ENCODE measurements at regions not wholly inside any gene's neighbourhood (a gene's known extent, or its start where the extent isn't known, plus 50 kb on each side); places are given as distances from the start of the nearest gene placed in this dataset.

DNA sequence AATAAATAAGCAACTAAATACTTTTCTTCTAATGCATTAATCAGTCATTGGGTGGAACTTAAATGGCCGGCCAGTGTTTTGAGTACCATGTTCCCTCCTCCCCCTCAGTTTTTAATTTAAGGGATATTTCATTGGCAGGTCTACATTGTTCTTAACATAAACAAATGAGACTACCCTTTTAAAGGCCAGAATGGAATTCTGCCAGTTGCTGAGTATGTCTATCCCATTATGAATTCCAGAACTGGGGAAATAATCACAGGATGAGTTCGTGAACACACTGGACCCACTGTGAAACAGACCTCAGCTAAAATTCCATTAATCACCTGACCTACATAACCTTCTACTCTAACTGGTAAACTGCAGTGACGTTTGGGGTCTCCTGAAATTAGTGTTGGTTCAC lies 305.5 kb upstream of the PKN2 start:
- no peaks in the 10 kb centered on the region for H3K9me3 Mint-ChIP-seq
- H3K4me3 Mint-ChIP-seq, result no peak overlapping the region
- no peak overlapping the region for H3K27ac Mint-ChIP-seq
- H3K27me3 Mint-ChIP-seq, result no peaks in the 10 kb centered on the region
- intact Hi-C loops (cut with micrococcal nuclease), result no loop called here
- no peaks in the 10 kb centered on the region for H3K36me3 Mint-ChIP-seq
- CTCF ChIA-PET, result no interaction called here
- POLR2A ChIA-PET, result no interaction called here
- no peak for DNase-seq
- H3K4me1 Mint-ChIP-seq (ENCODE audit: low read depth), result no peaks in the 10 kb centered on the region

DNA sequence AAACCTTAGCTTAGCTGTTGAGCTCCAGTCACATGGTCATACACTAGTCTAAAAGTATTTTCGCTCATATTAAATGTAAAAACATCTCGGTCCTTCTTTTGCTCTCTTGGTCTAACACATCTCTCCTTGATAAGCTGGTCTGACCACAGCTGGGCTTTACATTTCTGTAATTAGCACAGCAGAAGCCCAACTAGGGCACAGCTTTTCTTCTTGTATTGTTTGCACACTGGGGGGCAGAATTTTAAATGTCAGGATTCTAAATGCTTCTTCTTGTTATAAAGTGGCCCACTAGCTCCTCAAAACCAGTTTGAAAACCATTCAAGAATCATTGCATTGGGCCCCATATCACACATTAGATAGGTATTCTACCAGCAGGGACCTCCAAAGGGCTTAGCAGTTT lies 289.1 kb upstream of the PKN2 start:
- no peaks in the 10 kb centered on the region for H3K36me3 Mint-ChIP-seq
- ChIA-PET CTCF (no interaction called here), POLR2A (no interaction called here)
- no peak overlapping the region for H3K27ac Mint-ChIP-seq
- H3K4me1 Mint-ChIP-seq (ENCODE audit: low read depth), result no peaks in the 10 kb centered on the region
- no peaks in the 10 kb centered on the region for H3K9me3 Mint-ChIP-seq
- DNase-seq, result no peak
- intact Hi-C loops (cut with micrococcal nuclease), result no loop called here
- no peaks in the 10 kb centered on the region for H3K27me3 Mint-ChIP-seq
- no peak overlapping the region for H3K4me3 Mint-ChIP-seq

DNA sequence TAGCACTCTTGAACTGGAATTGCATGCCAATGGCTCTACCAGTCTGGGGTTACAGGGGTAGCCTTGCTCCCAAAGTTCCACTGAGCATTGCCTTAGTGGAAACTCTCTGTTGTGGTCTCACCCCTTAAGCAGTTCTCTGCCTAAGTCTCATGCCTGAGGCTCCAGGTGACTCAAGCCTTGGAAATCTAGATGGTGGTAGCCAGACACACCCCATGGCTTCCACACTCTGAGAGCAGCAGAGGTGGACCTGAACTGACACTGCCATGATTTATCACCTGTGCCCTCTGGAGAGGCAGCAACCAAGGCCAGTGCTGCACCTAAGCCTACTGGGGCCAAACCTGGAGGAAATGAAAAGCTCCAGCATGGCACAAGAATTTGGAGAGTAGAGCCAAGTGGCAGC lies 285.7 kb upstream of the PKN2 start:
- Mint-ChIP-seq H3K27ac (no peak overlapping the region), H3K4me3 (no peak overlapping the region), H3K27me3 (no peaks in the 10 kb centered on the region), H3K4me1 (ENCODE audit: low read depth) (no peaks in the 10 kb centered on the region), H3K36me3 (no peaks in the 10 kb centered on the region), H3K9me3 (no peaks in the 10 kb centered on the region)
- POLR2A ChIA-PET, result no interaction called here
- DNase-seq, result no peak
- CTCF ChIA-PET, result no interaction called here
- intact Hi-C loops (cut with micrococcal nuclease), result no loop called here

DNA sequence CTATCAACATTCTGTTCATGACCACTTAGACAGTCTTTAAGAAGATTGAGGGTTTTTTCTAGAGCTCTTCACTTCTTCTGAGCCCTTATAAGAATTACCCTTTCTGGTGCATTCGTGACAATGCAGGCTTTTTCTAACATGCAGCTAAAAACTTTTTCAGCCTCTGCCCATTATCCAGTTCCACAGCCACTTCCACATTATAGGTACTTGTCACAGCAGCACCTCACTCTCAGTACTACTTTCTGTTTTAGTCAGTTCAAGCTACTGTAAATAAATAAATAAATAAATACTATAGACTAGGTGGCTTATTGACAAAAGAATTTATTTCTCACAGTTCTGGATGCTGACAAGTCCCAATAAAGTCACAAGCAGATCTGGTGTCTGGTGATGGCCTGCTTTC lies 284.4 kb upstream of the PKN2 start:
- Mint-ChIP-seq H3K4me1 (ENCODE audit: low read depth) (no peaks in the 10 kb centered on the region), H3K36me3 (no peaks in the 10 kb centered on the region), H3K4me3 (no peak overlapping the region), H3K9me3 (no peaks in the 10 kb centered on the region), H3K27me3 (no peaks in the 10 kb centered on the region), H3K27ac (no peak overlapping the region)
- POLR2A ChIA-PET, result no interaction called here
- no peak for DNase-seq
- intact Hi-C loops (cut with micrococcal nuclease), result no loop called here
- CTCF ChIA-PET, result no interaction called here

DNA sequence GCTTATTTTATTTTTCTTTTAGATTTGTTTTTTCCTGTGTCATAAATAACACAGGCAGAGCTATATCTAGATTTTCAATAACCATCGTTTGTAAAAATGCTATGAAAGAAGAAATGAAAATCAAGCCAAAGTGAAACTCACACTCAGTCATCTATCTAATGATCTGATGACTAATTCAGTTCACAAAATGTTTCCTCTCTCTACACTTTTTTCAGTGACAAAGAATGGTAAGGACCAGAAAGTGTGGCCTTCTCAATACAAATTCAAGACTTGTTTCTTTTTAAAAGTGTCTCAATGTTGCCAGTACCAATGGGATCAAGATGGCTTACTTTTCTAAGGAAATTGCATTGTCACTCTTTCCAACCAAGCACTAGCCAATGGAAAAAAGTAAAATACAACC lies 282.8 kb upstream of the PKN2 start:
- Mint-ChIP-seq H3K36me3 (no peaks in the 10 kb centered on the region), H3K9me3 (no peaks in the 10 kb centered on the region), H3K4me3 (no peak overlapping the region), H3K27ac (no peak overlapping the region), H3K4me1 (ENCODE audit: low read depth) (no peaks in the 10 kb centered on the region), H3K27me3 (no peaks in the 10 kb centered on the region)
- intact Hi-C loops (cut with micrococcal nuclease), result no loop called here
- ChIA-PET POLR2A (no interaction called here), CTCF (no interaction called here)
- DNase-seq, result no peak

DNA sequence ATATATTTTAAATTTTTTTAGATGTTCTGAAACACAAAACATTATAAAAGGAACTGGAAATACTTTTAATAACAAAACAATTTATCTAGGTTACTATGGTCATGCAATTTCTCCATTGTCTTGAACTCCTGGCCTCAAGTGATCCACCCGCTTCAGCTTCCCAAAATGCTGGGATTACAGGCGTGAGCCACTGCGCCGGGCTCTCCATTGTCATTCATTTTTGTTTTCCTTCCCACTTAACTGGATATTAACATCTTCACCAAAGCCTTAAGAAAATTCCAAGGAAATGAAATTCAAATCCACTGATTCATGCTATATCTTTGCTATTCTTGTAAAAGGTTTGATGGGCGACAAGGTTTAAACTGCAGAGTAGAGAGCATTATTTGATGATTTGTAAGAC lies 279.5 kb upstream of the PKN2 start:
- no peaks in the 10 kb centered on the region for H3K27me3 Mint-ChIP-seq
- intact Hi-C loops (cut with micrococcal nuclease), result no loop called here
- no peak overlapping the region for H3K4me3 Mint-ChIP-seq
- DNase-seq, result no peak
- H3K4me1 Mint-ChIP-seq (ENCODE audit: low read depth), result no peaks in the 10 kb centered on the region
- peaks cover 8% of the 10 kb centered on the region for H3K9me3 Mint-ChIP-seq
- ChIA-PET CTCF (no interaction called here), POLR2A (no interaction called here)
- H3K27ac Mint-ChIP-seq, result no peak overlapping the region
- no peaks in the 10 kb centered on the region for H3K36me3 Mint-ChIP-seq

DNA sequence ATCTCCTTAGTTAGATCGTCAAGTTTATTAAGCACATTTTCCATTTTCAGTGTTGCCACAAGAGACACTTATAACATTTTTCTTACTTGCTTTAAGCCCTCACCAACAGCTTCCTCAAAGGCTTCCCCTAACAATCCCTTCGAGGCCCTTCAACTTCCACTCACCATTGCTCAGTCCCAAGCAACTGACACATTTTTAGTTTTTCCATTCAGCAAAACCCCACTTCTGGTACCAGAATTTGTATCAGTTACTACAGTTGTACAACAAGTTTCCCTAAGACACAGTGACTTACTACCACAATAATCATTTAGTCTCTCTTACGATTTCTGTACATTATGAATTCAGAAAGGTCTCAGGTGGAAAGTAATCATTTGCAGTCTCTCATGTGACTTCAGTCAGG lies 276.8 kb upstream of the PKN2 start:
- peaks cover 8% of the 10 kb centered on the region for H3K9me3 Mint-ChIP-seq
- no peaks in the 10 kb centered on the region for H3K27me3 Mint-ChIP-seq
- POLR2A ChIA-PET, result no interaction called here
- intact Hi-C loops (cut with micrococcal nuclease), result no loop called here
- H3K27ac Mint-ChIP-seq, result no peak overlapping the region
- no peak for DNase-seq
- H3K4me3 Mint-ChIP-seq, result no peak overlapping the region
- no peaks in the 10 kb centered on the region for H3K36me3 Mint-ChIP-seq
- H3K4me1 Mint-ChIP-seq (ENCODE audit: low read depth), result no peaks in the 10 kb centered on the region
- CTCF ChIA-PET, result no interaction called here

DNA sequence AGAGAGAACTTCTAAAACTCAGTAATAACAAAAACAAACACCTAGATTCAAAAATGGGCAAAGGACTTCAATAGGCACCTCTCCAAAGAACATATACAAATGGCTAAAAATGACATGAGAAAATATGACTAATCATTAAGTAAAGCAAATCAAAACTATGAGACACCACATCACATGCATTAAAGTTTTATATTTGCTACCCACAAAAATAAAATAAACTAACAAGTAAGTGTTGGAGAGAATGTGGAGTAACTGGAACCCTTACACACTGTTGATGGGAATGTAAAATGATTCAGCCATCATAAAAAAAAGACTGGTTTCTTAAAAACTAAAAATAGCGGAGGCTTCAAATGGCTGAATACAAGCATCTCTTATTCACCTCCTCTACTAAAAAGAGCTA lies 262.1 kb upstream of the PKN2 start:
- no peak for DNase-seq
- Mint-ChIP-seq H3K27ac (no peak overlapping the region), H3K9me3 (peaks cover 43% of the 10 kb centered on the region), H3K36me3 (no peaks in the 10 kb centered on the region), H3K4me3 (no peak overlapping the region), H3K4me1 (ENCODE audit: low read depth) (no peaks in the 10 kb centered on the region), H3K27me3 (no peaks in the 10 kb centered on the region)
- ChIA-PET POLR2A (no interaction called here), CTCF (no interaction called here)
- intact Hi-C loops (cut with micrococcal nuclease), result no loop called here

DNA sequence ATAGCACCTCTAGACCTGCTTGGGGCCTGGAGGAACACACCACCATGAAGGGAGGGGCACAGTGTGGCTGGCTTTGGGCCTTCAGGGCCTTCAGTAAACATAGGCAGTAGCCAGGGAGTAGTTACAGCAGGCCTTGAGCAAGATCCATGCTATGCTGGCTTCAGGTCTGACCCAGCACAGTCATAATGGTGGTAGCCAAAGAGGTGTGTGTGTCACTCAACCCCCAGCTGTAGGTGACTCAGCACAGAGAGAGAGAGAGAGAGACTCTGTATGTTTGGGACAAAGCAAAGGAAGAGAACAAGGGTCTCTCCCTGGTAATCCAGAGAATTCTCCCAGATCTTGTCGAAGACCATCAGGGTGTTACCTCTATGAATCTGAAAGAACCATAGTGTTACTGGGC lies 250.5 kb upstream of the PKN2 start:
- Mint-ChIP-seq H3K36me3 (no peaks in the 10 kb centered on the region), H3K9me3 (peaks cover 16% of the 10 kb centered on the region), H3K27me3 (no peaks in the 10 kb centered on the region), H3K4me1 (ENCODE audit: low read depth) (no peaks in the 10 kb centered on the region), H3K4me3 (no peak overlapping the region), H3K27ac (no peak overlapping the region)
- DNase-seq, result no peak
- POLR2A ChIA-PET, result no interaction called here
- intact Hi-C loops (cut with micrococcal nuclease), result no loop called here
- CTCF ChIA-PET, result interaction anchor here (0.5 kb wide), 1 partner anchor 109 kb away, joined by 3 read pairs; no protein-coding TSS in a partner anchor

DNA sequence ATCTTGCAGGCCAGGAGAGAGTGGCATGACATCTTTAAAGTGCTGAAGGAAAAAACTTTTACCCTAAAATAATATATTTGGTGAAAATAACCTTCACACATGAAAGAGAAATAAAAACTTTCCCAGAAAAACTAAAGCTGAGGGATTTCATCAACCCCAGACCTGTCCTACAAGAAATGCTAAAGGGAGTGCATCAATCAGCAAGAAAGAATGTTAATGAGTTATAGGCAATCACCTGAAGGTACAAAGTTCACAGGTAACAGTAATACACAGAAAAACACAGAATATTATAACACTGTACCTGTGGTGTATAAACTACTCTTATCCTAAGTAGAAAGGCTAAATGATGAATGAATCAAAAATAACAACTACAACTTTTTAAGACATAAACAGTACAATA lies 249.2 kb upstream of the PKN2 start:
- Mint-ChIP-seq H3K4me3 (no peak overlapping the region), H3K27ac (no peak overlapping the region), H3K4me1 (ENCODE audit: low read depth) (no peaks in the 10 kb centered on the region)

DNA sequence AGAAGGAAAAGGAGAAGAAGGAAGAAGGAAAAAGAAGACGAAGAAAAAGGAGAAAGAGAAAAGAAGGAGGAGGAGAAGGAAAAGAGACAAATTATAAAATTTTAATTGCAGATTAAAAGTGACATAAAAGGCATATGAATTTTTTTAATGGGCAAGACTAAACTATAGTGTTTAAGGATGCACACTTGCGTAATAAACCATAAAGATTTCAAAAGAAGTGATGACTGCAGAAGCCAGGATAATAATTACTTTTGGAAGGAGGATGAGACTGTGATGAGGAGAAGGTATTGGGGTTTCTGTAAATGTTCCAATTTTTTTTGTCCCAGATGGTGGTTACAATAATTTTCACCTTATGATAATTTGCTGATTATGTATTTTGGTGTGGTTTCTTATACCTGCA lies 243.1 kb upstream of the PKN2 start:
- Mint-ChIP-seq H3K27ac (no peak overlapping the region), H3K27me3 (no peaks in the 10 kb centered on the region), H3K36me3 (no peaks in the 10 kb centered on the region), H3K4me3 (no peak overlapping the region), H3K4me1 (ENCODE audit: low read depth) (no peaks in the 10 kb centered on the region), H3K9me3 (peaks cover 5% of the 10 kb centered on the region)
- POLR2A ChIA-PET, result no interaction called here
- no peak for DNase-seq
- intact Hi-C loops (cut with micrococcal nuclease), result no loop called here
- CTCF ChIA-PET, result no interaction called here

More for the DNA sequence above, 249.2 kb upstream of the PKN2 start:
- DNase-seq, result no peak
- CTCF ChIA-PET, result no interaction called here
- POLR2A ChIA-PET, result no interaction called here
- intact Hi-C loops (cut with micrococcal nuclease), result no loop called here
- Mint-ChIP-seq H3K36me3 (no peaks in the 10 kb centered on the region), H3K9me3 (peaks cover 16% of the 10 kb centered on the region), H3K27me3 (no peaks in the 10 kb centered on the region)

DNA sequence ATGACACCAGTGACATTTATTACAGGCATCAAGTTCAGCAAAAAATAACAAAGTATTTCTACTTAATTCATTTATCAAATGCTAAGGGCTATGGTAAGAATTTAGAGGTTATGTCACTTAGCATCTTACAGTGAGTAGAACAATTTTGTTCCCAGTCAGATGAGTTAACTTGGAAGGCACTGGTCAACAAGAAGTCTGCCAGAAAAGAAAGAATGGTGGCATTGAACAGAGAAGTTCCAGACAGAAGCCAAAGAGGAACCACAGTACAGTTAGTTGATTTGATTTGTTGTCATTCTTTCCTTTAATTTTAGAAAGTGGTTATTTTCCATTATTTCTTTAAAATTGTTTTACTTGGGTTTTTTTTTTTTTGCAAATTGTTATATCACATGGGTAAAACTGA lies 232.2 kb upstream of the PKN2 start:
- Mint-ChIP-seq H3K9me3 (peaks cover 7% of the 10 kb centered on the region), H3K4me1 (ENCODE audit: low read depth) (no peaks in the 10 kb centered on the region), H3K27ac (no peak overlapping the region), H3K27me3 (no peaks in the 10 kb centered on the region), H3K4me3 (no peak overlapping the region), H3K36me3 (no peaks in the 10 kb centered on the region)
- intact Hi-C loops (cut with micrococcal nuclease), result no loop called here
- ChIA-PET POLR2A (no interaction called here), CTCF (no interaction called here)
- DNase-seq, result no peak

DNA sequence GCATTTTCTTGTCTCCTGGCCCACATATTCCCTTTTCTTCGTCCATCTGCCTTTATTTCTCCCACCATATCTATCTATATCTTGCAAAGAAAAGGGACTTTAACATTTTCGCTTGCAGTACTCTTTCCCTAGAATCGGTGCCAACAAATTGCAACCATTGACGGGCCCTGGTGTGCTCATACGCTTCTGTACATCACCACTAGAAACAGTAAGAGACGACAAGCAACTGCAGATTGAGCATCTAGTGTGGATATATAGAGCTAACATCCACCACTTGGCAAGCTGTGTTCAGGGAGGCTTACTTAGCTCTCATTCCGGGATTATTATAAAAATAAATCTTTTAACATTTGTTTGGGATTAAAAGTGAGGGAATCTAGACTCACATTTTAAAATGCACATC lies 230.8 kb upstream of the PKN2 start:
- no peaks in the 10 kb centered on the region for H3K27me3 Mint-ChIP-seq
- ChIA-PET POLR2A (no interaction called here), CTCF (no interaction called here)
- no peak for DNase-seq
- H3K9me3 Mint-ChIP-seq, result peaks cover 7% of the 10 kb centered on the region
- no peaks in the 10 kb centered on the region for H3K4me1 Mint-ChIP-seq (ENCODE audit: low read depth)
- H3K36me3 Mint-ChIP-seq, result no peaks in the 10 kb centered on the region
- intact Hi-C loops (cut with micrococcal nuclease), result no loop called here
- no peak overlapping the region for H3K4me3 Mint-ChIP-seq
- no peak overlapping the region for H3K27ac Mint-ChIP-seq

DNA sequence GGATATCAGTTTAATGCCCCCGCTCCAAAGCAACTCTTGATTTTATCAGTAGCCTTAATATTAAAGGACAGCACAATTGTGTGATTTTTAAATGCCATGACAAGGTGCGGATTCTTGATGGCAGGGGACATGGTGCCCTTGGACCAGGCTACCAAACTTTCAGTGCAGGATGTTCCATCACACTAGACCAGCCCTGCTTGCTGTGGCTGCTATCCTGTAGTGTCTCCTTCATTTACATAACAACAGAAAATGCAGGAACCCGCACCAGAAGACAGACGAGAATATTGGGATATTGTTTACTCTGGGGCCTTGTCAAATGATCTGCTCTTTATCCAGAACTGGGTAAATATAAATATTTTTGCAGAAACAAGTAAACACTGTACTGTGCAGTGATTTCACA lies 229.3 kb upstream of the PKN2 start:
- Mint-ChIP-seq H3K9me3 (peaks cover 4% of the 10 kb centered on the region), H3K4me3 (no peak overlapping the region)

More for the DNA sequence above, 229.3 kb upstream of the PKN2 start:
- no peak overlapping the region for H3K27ac Mint-ChIP-seq
- POLR2A ChIA-PET, result no interaction called here
- no peak for DNase-seq
- CTCF ChIA-PET, result no interaction called here
- no peaks in the 10 kb centered on the region for H3K27me3 Mint-ChIP-seq
- intact Hi-C loops (cut with micrococcal nuclease), result no loop called here
- H3K36me3 Mint-ChIP-seq, result no peaks in the 10 kb centered on the region
- H3K4me1 Mint-ChIP-seq (ENCODE audit: low read depth), result no peaks in the 10 kb centered on the region

All from activated CD4-positive, alpha-beta memory T cell treated with anti-CD3 and anti-CD28 coated beads for 36 hours (primary cell).